ENCODE measurements at regions not wholly inside any gene's neighbourhood (a gene's known extent, or its start where the extent isn't known, plus 50 kb on each side); places are given as distances from the start of the nearest gene placed in this dataset.

DNA sequence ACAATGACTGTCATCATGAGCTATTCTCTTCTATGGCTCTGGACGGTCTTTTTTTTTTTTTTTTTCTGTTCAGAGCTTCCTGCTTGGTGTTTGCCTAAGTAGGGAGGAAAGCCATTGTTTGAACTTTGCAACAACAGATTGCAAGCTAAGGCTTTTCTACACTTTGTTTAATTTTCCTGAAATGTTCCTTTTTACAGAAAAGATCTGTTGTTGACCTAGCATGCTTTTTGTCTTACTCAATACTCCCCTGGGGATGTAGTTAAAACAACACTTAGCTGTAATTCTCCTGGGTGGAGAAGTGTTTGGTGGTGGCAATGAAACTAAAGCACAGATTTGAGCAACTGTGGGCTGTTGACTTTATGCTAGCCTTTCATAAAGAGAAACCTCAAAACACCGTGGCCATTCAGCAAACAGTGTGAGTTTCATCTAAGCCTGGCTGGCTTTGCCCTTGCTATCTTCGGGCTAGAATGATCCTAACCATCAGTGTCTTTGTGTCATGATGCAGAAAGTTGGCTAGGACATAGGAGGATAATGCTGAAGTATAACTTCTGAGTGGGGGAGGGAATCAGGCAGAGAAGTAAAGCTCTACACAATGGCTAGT is 110.5 kb downstream of the ANXA3 start (continued):
- no peak for TF ChIP-seq ZNF121 (CRISPR knock-in tag; IDR thresholded peaks at IDR 0.05)
- TF ChIP-seq TAF1 (CRISPR knock-in tag; IDR thresholded peaks at IDR 0.05): no peak
- no peak for TF ChIP-seq DPF2 (CRISPR knock-in tag; IDR thresholded peaks at IDR 0.05; ENCODE audit: borderline replicate concordance, low read depth)
- TF ChIP-seq REL (CRISPR knock-in tag; conservative IDR thresholded peaks at IDR 0.05): no peak
- TF ChIP-seq JUND (CRISPR knock-in tag; IDR thresholded peaks at IDR 0.05): no peak
- no peak for TF ChIP-seq PHB2 (IDR thresholded peaks at IDR 0.05; ENCODE audit: partially characterized antibody)
- TF ChIP-seq, protein P1, sequence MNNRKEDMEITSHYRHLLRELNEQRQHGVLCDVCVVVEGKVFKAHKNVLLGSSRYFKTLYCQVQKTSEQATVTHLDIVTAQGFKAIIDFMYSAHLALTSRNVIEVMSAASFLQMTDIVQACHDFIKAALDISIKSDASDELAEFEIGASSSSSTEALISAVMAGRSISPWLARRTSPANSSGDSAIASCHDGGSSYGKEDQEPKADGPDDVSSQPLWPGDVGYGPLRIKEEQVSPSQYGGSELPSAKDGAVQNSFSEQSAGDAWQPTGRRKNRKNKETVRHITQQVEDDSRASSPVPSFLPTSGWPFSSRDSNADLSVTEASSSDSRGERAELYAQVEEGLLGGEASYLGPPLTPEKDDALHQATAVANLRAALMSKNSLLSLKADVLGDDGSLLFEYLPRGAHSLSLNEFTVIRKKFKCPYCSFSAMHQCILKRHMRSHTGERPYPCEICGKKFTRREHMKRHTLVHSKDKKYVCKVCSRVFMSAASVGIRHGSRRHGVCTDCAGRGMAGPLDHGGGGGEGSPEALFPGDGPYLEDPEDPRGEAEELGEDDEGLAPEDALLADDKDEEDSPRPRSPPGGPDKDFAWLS (CRISPR knock-in tag; IDR thresholded peaks at IDR 0.05; ENCODE audit: borderline replicate concordance): no peak
- TF ChIP-seq ZNF781 (CRISPR knock-in tag; IDR thresholded peaks at IDR 0.05; ENCODE audit: borderline replicate concordance, not compliant biosample characterization): no peak
- no peak for TF ChIP-seq ETV5 (CRISPR knock-in tag; IDR thresholded peaks at IDR 0.05; ENCODE audit: borderline replicate concordance)
- no peak for TF ChIP-seq ZNF720 (CRISPR knock-in tag; IDR thresholded peaks at IDR 0.05)
- no peak for TF ChIP-seq CBX1 (IDR thresholded peaks at IDR 0.05; ENCODE audit: low read depth)
- no peak for TF ChIP-seq MXD4 (CRISPR knock-in tag; IDR thresholded peaks at IDR 0.05)
- no peak for TF ChIP-seq ZNF550 (CRISPR knock-in tag; IDR thresholded peaks at IDR 0.05; ENCODE audit: borderline replicate concordance)
- TF ChIP-seq, protein P2, sequence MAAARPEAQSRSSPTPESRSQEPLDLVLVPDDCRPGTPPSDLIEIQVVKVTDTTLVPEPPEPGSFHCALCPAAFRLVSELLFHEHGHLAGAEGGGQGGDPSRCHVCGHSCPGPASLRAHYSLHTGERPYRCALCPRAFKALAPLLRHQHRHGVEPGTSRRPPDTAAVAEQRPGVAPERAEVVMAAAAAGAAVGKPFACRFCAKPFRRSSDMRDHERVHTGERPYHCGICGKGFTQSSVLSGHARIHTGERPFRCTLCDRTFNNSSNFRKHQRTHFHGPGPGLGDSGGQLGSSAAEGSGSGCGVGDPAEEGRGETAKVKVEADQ (CRISPR knock-in tag; IDR thresholded peaks at IDR 0.05; ENCODE audit: borderline replicate concordance): no peak
- peak; percentile 90 for TF ChIP-seq AHDC1 (CRISPR knock-in tag; IDR thresholded peaks at IDR 0.05; ENCODE audit: borderline replicate concordance)
- no peak for TF ChIP-seq IRF1 (CRISPR knock-in tag; IDR thresholded peaks at IDR 0.05; ENCODE audit: low read depth)
- TF ChIP-seq REPIN1 (CRISPR knock-in tag; IDR thresholded peaks at IDR 0.05; ENCODE audit: borderline replicate concordance, low read depth): 0 out of 2 replicates have a peak, but pooled peaks have one; percentile 31
- TF ChIP-seq GATA4 (IDR thresholded peaks at IDR 0.05; ENCODE audit: borderline replicate concordance, low read depth): no peak
- TF ChIP-seq XRCC5 (optimal IDR thresholded peaks at IDR 0.05; ENCODE audit: low read length): no peak
- TF ChIP-seq HOXA5 (CRISPR knock-in tag; IDR thresholded peaks at IDR 0.05): no peak; the same call in 1 of the 2 replicates

Measured in HepG2 (cell line).